NCI-H526 (cell line): ENCODE measurements at regions not wholly inside any gene's neighbourhood (a gene's known extent, or its start where the extent isn't known, plus 50 kb on each side); places are given as distances from the start of the nearest gene placed in this dataset.
"Not testable (repeated sequence)": the region's sequence is repeated elsewhere in the genome, so short reads cannot be mapped to it uniquely, and the experiment has no call there.

Experiments
- DNase-seq, 2 experiments: peaks; one replicate each; lab custom pipeline; 2025; lab: John Stamatoyannopoulos, UW

GRCh38 chr3:27661797-27662196, 60.3 kb downstream of the EOMES start:
- DNase-seq, result no peak

GRCh38 chr3:27659279-27660021, 62.7 kb downstream of the EOMES start:
- DNase-seq, result peak; percentile 5 to 59

- no peak for DNase-seq
These were observed 63.4 kb downstream of the EOMES start for GRCh38 chr3:27658741-27659140.

GRCh38 chr3:27657871-27658270, 64.3 kb downstream of the EOMES start:
- DNase-seq, result no peak

GRCh38 chr3:27657404-27657803, 64.7 kb downstream of the EOMES start:
- DNase-seq, result no peak

GRCh38 chr3:27656790-27657189, 65.3 kb downstream of the EOMES start:
- DNase-seq, result no peak

- DNase-seq, result no peak
These were observed 66.6 kb downstream of the EOMES start for GRCh38 chr3:27655547-27655946.

GRCh38 chr3:27653803-27654558, 68.1 kb downstream of the EOMES start:
- no peak for DNase-seq

- DNase-seq, result no peak
These were observed 72.8 kb downstream of the EOMES start for GRCh38 chr3:27649277-27649676.

- DNase-seq, result no peak
These were observed 75.2 kb downstream of the EOMES start for GRCh38 chr3:27646896-27647295.

GRCh38 chr3:27644941-27645340, 77.2 kb downstream of the EOMES start:
- no peak for DNase-seq

GRCh38 chr3:27643355-27643754, 78.8 kb downstream of the EOMES start:
- no peak for DNase-seq

- no peak for DNase-seq
These were observed 79.3 kb downstream of the EOMES start for GRCh38 chr3:27642796-27643195.

- no peak for DNase-seq
These were observed 80.1 kb downstream of the EOMES start for GRCh38 chr3:27641888-27642601.

GRCh38 chr3:27641271-27641800, 80.8 kb downstream of the EOMES start:
- no peak for DNase-seq

GRCh38 chr3:27639271-27639670, 82.9 kb downstream of the EOMES start:
- no peak for DNase-seq

GRCh38 chr3:27638594-27638993, 83.5 kb downstream of the EOMES start:
- no peak for DNase-seq

GRCh38 chr3:27637346-27637995, 84.7 kb downstream of the EOMES start:
- DNase-seq, result no peak

- DNase-seq, result not testable (repeated sequence)
These were observed 87.1 kb downstream of the EOMES start for GRCh38 chr3:27635006-27635405.

GRCh38 chr3:27633224-27633545, 88.9 kb downstream of the EOMES start:
- peak in 1 of 2 experiments; percentile 60 for DNase-seq

GRCh38 chr3:27632431-27633223, 89.5 kb downstream of the EOMES start:
- peak; percentile 2 to 68 for DNase-seq
